Fibroblast of the aortic adventitia (primary cell): ENCODE measurements at regions not wholly inside any gene's neighbourhood (a gene's known extent, or its start where the extent isn't known, plus 50 kb on each side); places are given as distances from the start of the nearest gene placed in this dataset.

Source experiments
- DNase-seq: peaks from one replicate; pipeline ENCODE4 v3.0.0-alpha.2; 2010; ENCODE audit warnings: low read depth
- H3K4me3 ChIP-seq: 2 replicates; pipeline ENCODE4 v1.5.1; 2011; ENCODE audit warnings: low read depth, mild to moderate bottlenecking, control low read depth, low read length, moderate library complexity
- CTCF ChIP-seq: IDR thresholded peaks from 2 replicates; pipeline ENCODE4 v1.5.1; 2011; ENCODE audit warnings: mild to moderate bottlenecking, low read length, control low read depth, inconsistent platforms; ENCODE audit not compliant: insufficient read depth

GRCh38 chr17:5706577-5707210, 122.4 kb upstream of the NLRP1 start:
- TF ChIP-seq CTCF: peak; percentile 88
- H3K4me3 ChIP-seq: no peak overlapping the region
- DNase-seq: peak; percentile 77

GRCh38 chr17:5707482-5707881, 123.2 kb upstream of the NLRP1 start:
- DNase-seq: no peak
- no peak for TF ChIP-seq CTCF

GRCh38 chr17:5708344-5708743, 124.0 kb upstream of the NLRP1 start:
- no peak for DNase-seq
- no peak overlapping the region for H3K4me3 ChIP-seq
- TF ChIP-seq CTCF: no peak

More at GRCh38 chr17:5707482-5707881, 123.2 kb upstream of the NLRP1 start:
- no peak overlapping the region for H3K4me3 ChIP-seq

GRCh38 chr17:5711344-5711743, 127.0 kb upstream of the NLRP1 start:
- no peak for TF ChIP-seq CTCF
- no peak overlapping the region for H3K4me3 ChIP-seq
- no peak for DNase-seq

GRCh38 chr17:5714993-5715392, 130.7 kb upstream of the NLRP1 start:
- no peak for TF ChIP-seq CTCF
- no peak overlapping the region for H3K4me3 ChIP-seq
- no peak for DNase-seq

- no peak overlapping the region for H3K4me3 ChIP-seq
- no peak for TF ChIP-seq CTCF
- DNase-seq: no peak
These were observed 131.2 kb upstream of the NLRP1 start for GRCh38 chr17:5715478-5715877.

- no peak for TF ChIP-seq CTCF
- no peak for DNase-seq
- H3K4me3 ChIP-seq: no peak overlapping the region
These were observed 134.4 kb upstream of the NLRP1 start for GRCh38 chr17:5718726-5719125.
